Heart right ventricle (tissue), 16 donors: ENCODE measurements at regions not wholly inside any gene's neighbourhood (a gene's known extent, or its start where the extent isn't known, plus 50 kb on each side); places are given as distances from the start of the nearest gene placed in this dataset.

Experiments used
- ATAC-seq, 8 donors: fragments of 200-7000 bp; cut with Tn5 transposase; one replicate each; pipeline ENCODE4 v1.9.1; 2020; ENCODE audit warnings: mild to moderate bottlenecking in 8 of 8, moderate library complexity in 8 of 8, moderate number of reproducible peaks in 1 of 8
- DNase-seq, 2 donors: peaks; one replicate each; pipeline ENCODE4 v3.0.0-alpha.2; 2020
- H3K27ac ChIP-seq, 10 donors: fragments of 200-600 bp; sonication (generic) in 2 of 10; one replicate each; pipeline versions ENCODE4 v1.5.0 to v1.8.0; 2020 to 2022; ENCODE audit warnings: mild to moderate bottlenecking in 3 of 10
- H3K27me3 ChIP-seq, 7 donors: fragments of 200-600 bp; one replicate each; pipeline ENCODE4 v1.8.0; 2021 to 2022; ENCODE audit warnings: mild to moderate bottlenecking in 2 of 7
- H3K36me3 ChIP-seq, 9 donors: fragments of 200-600 bp; sonication (generic) in 1 of 9; one replicate each; pipeline versions ENCODE4 v1.5.0 to v1.8.0; 2020 to 2022; ENCODE audit warnings: mild to moderate bottlenecking in 2 of 9
- H3K4me1 ChIP-seq, 9 donors: fragments of 200-600 bp; sonication (generic) in 1 of 9; one replicate each; pipeline versions ENCODE4 v1.5.0 to v1.8.0; 2020 to 2022; ENCODE audit warnings: mild to moderate bottlenecking in 4 of 9
- H3K4me3 ChIP-seq, 10 donors: fragments of 200-600 bp; sonication (generic) in 2 of 10; one replicate each; pipeline versions ENCODE4 v1.5.0 to v1.8.0; 2020 to 2022; ENCODE audit warnings: mild to moderate bottlenecking in 7 of 10, moderate library complexity in 2 of 10
- H3K9me3 ChIP-seq, 11 donors: fragments of 200-600 bp in 10 of 11; sonication (generic) in 2 of 11; one replicate each; pipeline versions ENCODE4 v1.5.0 to v1.8.0; 2013 to 2022; ENCODE audit warnings: mild to moderate bottlenecking in 2 of 11, control low read depth in 1 of 11, moderate library complexity in 1 of 11
- CTCF ChIP-seq, 9 donors: fragments of 200-600 bp; sonication (generic) in 2 of 9; IDR thresholded peaks; one replicate each; pipeline versions ENCODE4 v1.5.0 to v1.8.0; 2021 to 2022; ENCODE audit warnings: antibody characterized with exemption in 9 of 9, mild to moderate bottlenecking in 5 of 9, moderate library complexity in 1 of 9
- WGBS, 2 donors: extraction: QIAGEN DNeasy Blood & Tissue Kit; methylation state at CpG; one replicate each; pipeline ENCODE4 v1.1.7; 2013; ENCODE audit warnings: inconsistent platforms in 1 of 2; 5-methylcytosine and 5-hydroxymethylcytosine counted together
- intact Hi-C, 10 donors: fragments of 100-400 bp; cut with DNase I; formaldehyde crosslinking; loops; one replicate each; pipeline versions ENCODE4 v1.11.1 to v1.14.2; 2022
- donor health status: Arrhythmogenic right ventricular cardiomyopathy.
- donor health status: ischemic (EF 13 %, LVEDD 7.1; RV severe dilation, severe dysfunction).
- donor health status: healthy with polysubstance abuse.
- donor health status: DM: no; HTN: yes; CAD: no.
- donor health status: DM: no; HTN: no; CAD: no.
- donor health status: ischemic (EF 25% LVEDD 6.9; RV normal size, moderate dysfunction).
- donor health status: ischemic (EF 25% LVEDD 5.7; RV mildly dilated, moderate dysfunction).
- donor health status: healthy.
- donor health status: DM: yes; HTN: yes; CAD: no.
- donor health status: Ischemic cardiomyopathy.
- donor health status: ischemic (EF 35%, LVEDD 5.7; RV mildly dilated, moderate dysfunction).
- donor health status: nonischemic (EF 11% LVEDD 7.7; RV severe dilation, severe dysfunction).
- donor health status: DM: yes; HTN: yes; CAD: no.
- donor health status: PGD.
- donor health status: ischemic (EF 29% LVEDD 5.4; RV normal size, mild dysfunction).
- donor health status: nonischemic (EF 23%, LVEDD 6.1; RV moderate dilation, normal function).

GRCh38 chr11:69931060-69931910 is 112.1 kb upstream of the FGF3 start:
- intact Hi-C loops: loop anchor here in 1 of 10 donors (10.0 kb wide), 1 partner anchor 164 kb away; no protein-coding TSS in a partner anchor
- no peak for TF ChIP-seq CTCF (IDR thresholded peaks at IDR 0.05)
- no peak for ATAC-seq
- Histone ChIP-seq H3K36me3 (no peaks in the 10 kb centered on the region), H3K4me1 (peaks cover 0 to 4% (median 0%) of the 10 kb centered on the region in 9 donors), H3K9me3 (peaks cover 0 to 6% (median 0%) of the 10 kb centered on the region in 11 donors), H3K4me3 (no peak overlapping the region), H3K27ac (no peak overlapping the region), H3K27me3 (peaks cover 0 to 42% (median 28%) of the 10 kb centered on the region in 7 donors)
- 83% methylated on average over 10 of the region's 10 CpGs for WGBS, 2 donors
- DNase-seq: peak in 1 of 2 donors; percentile 4

GRCh38 chr11:69931994-69932910 is 113.0 kb upstream of the FGF3 start:
- peaks cover 0 to 42% (median 22%) of the 10 kb centered on the region in 7 donors for H3K27me3 ChIP-seq
- ATAC-seq: no peak
- peak in 1 of 2 donors; percentile 1 for DNase-seq
- H3K36me3 ChIP-seq: no peaks in the 10 kb centered on the region
- no peak for TF ChIP-seq CTCF (IDR thresholded peaks at IDR 0.05)
- WGBS, 2 donors: 87% methylated on average over 11 of the region's 11 CpGs
- intact Hi-C loops: loop anchor here in 1 of 10 donors (10.0 kb wide), 1 partner anchor 163 kb away; no protein-coding TSS in a partner anchor
- no peak overlapping the region for H3K27ac ChIP-seq
- H3K4me1 ChIP-seq: no peaks in the 10 kb centered on the region
- H3K4me3 ChIP-seq: no peak overlapping the region
- peaks cover 0 to 6% (median 0%) of the 10 kb centered on the region in 11 donors for H3K9me3 ChIP-seq

- DNase-seq (peak in 1 of 2 donors; percentile 5), ATAC-seq (no peak)
- Histone ChIP-seq H3K9me3 (no peaks in the 10 kb centered on the region), H3K27ac (no peak overlapping the region), H3K4me1 (peaks cover 0 to 17% (median 9%) of the 10 kb centered on the region in 9 donors), H3K27me3 (peaks cover 0 to 22% (median 11%) of the 10 kb centered on the region in 7 donors), H3K36me3 (no peaks in the 10 kb centered on the region), H3K4me3 (no peak overlapping the region)
- WGBS, 2 donors: 89 to 93% methylated on average over 13 of the region's 13 CpGs
- no peak for TF ChIP-seq CTCF (IDR thresholded peaks at IDR 0.05)
- intact Hi-C loops: loop anchor here in 1 of 10 donors (10.0 kb wide), 1 partner anchor 160 kb away; no protein-coding TSS in a partner anchor
Measured at GRCh38 chr11:69934861-69935494, 115.8 kb upstream of the FGF3 start.
